Kidney epithelial cell (primary cell): ENCODE measurements at regions not wholly inside any gene's neighbourhood (a gene's known extent, or its start where the extent isn't known, plus 50 kb on each side); places are given as distances from the start of the nearest gene placed in this dataset.

Experiments
- DNase-seq: peaks from one replicate; pipeline ENCODE4 v3.0.0-alpha.2; 2010; ENCODE audit warnings: low read depth
- H3K27me3 ChIP-seq: 2 replicates; pipeline ENCODE4 v1.6.0; 2011; ENCODE audit warnings: low read length; ENCODE audit not compliant: control insufficient read depth, insufficient read depth
- H3K36me3 ChIP-seq: 2 replicates; pipeline ENCODE4 v1.5.1; 2011; ENCODE audit warnings: low read length; ENCODE audit not compliant: control insufficient read depth, insufficient read depth
- H3K4me3 ChIP-seq: 2 replicates; pipeline ENCODE4 v1.5.1; 2011; ENCODE audit warnings: low read depth, mild to moderate bottlenecking, control low read depth, low read length
- CTCF ChIP-seq: IDR thresholded peaks from 2 replicates; pipeline ENCODE4 v1.5.1; 2011; ENCODE audit warnings: mild to moderate bottlenecking, moderate library complexity, low read length, control low read depth, inconsistent platforms; ENCODE audit not compliant: insufficient read depth, poor library complexity, severe bottlenecking

DNA sequence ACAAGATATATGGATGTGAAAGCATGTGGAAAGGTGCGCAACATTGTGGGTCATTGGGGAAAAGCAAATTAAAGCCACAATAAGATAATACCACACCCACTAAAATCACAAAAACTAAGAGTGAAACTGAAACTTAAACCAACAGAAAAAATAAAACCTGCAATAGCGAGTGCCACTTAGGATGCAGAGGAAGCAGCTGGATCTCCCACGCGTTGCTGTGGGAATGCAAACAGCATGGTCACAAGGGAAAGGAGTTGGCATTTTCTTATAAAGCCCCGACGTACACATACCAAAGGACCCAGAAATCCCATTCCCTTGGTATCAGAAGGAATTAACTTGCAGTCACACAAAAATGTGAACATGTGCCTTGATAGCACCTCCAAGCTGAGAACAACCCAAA, 712.0 kb downstream of the TBC1D22A start:
- TF ChIP-seq CTCF, result no peak
- H3K4me3 ChIP-seq, result no peak overlapping the region
- H3K27me3 ChIP-seq, result no peaks in the 10 kb centered on the region
- no peak for DNase-seq
- H3K36me3 ChIP-seq, result no peaks in the 10 kb centered on the region

DNA sequence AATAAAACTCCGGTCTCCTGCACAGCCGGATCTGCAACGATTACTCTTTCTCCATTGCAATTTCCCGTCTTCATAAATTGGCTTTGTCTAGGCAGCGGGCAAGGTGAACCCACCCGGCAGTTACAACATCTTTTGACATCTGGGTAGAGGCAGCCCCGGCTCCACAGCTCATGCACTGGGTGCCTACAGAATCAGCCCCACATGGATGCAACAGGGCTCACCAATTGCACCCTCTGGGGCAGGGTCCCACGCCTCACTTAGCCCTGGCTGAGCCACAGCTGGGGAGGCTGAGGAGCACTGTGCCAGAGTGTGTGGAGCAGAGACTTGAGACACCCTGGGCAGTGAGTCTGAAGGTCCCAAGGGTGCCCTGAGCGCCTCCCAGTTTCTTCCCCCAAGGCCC, 710.2 kb downstream of the TBC1D22A start:
- no peaks in the 10 kb centered on the region for H3K36me3 ChIP-seq
- H3K27me3 ChIP-seq, result no peaks in the 10 kb centered on the region
- TF ChIP-seq CTCF, result no peak
- no peak overlapping the region for H3K4me3 ChIP-seq
- DNase-seq, result no peak

DNA sequence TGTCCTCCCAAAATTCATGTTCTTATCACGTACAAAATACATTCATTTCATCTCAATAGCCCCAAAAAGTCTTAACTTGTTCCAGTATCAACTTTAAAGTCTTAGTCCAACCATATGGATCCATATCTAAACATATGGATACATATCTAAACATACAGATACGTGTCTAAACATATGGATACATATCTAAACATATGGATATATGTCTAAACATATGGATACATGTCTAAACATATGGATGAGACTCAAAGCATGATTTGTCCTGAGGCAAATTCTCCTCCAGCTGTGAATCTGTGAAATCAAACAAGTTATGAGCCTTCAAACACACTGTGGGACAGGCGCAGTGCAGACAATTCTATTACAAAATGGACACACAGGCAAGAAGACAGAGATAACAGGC, 709.0 kb downstream of the TBC1D22A start:
- no peak overlapping the region for H3K4me3 ChIP-seq
- H3K36me3 ChIP-seq, result no peaks in the 10 kb centered on the region
- H3K27me3 ChIP-seq, result no peaks in the 10 kb centered on the region
- DNase-seq, result no peak
- no peak for TF ChIP-seq CTCF

DNA sequence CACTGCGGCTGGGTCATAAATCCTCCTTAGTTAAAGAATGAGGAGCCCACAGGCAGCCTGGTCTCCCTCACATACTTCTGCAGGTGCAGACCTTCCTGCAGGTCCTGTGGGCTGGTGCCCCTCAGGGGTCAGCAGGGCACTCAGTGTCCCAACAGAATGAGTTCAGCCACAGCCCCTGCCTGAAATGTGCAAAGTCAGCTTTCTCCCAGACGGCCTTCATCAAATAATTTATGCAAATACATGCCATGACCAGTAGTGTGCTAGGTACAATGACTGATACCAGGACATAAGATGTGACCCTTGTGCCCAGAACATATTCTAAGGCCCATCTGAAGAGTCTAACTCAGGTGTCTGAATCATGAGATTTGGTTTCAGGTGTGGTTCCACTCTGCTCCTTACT, 703.4 kb downstream of the TBC1D22A start:
- no peaks in the 10 kb centered on the region for H3K36me3 ChIP-seq
- no peak overlapping the region for H3K4me3 ChIP-seq
- no peaks in the 10 kb centered on the region for H3K27me3 ChIP-seq
- no peak for DNase-seq
- TF ChIP-seq CTCF, result no peak

GRCh38 chr22:47465222-47465621, 702.8 kb downstream of the TBC1D22A start:
- no peaks in the 10 kb centered on the region for H3K36me3 ChIP-seq
- no peaks in the 10 kb centered on the region for H3K27me3 ChIP-seq
- no peak for TF ChIP-seq CTCF
- DNase-seq, result no peak
- no peak overlapping the region for H3K4me3 ChIP-seq

- no peaks in the 10 kb centered on the region for H3K36me3 ChIP-seq
- no peak for TF ChIP-seq CTCF
Observed at GRCh38 chr22:47463220-47463619, 700.8 kb downstream of the TBC1D22A start.

More at GRCh38 chr22:47463220-47463619, 700.8 kb downstream of the TBC1D22A start:
- DNase-seq, result no peak
- H3K4me3 ChIP-seq, result no peak overlapping the region
- H3K27me3 ChIP-seq, result no peaks in the 10 kb centered on the region
